NCI-H2227 (cell line): ENCODE measurements at regions not wholly inside any gene's neighbourhood (a gene's known extent, or its start where the extent isn't known, plus 50 kb on each side); places are given as distances from the start of the nearest gene placed in this dataset.

ENCODE experiments used
- DNase-seq: peaks from one replicate; lab custom pipeline; 2025; ENCODE audit not compliant: unreplicated experiment; lab: John Stamatoyannopoulos, UW

GRCh38 chr13:58960888-58961287, 1202.8 kb downstream of the DIAPH3 start:
- DNase-seq = peak; percentile 4

GRCh38 chr13:58963321-58963720, 1200.4 kb downstream of the DIAPH3 start:
- no peak for DNase-seq

GRCh38 chr13:58964048-58964447, 1199.7 kb downstream of the DIAPH3 start:
- DNase-seq = no peak

- no peak for DNase-seq
Measured at GRCh38 chr13:58977085-58977484, 1186.6 kb downstream of the DIAPH3 start.

- no peak for DNase-seq
Measured at GRCh38 chr13:58978331-58978730, 1185.4 kb downstream of the DIAPH3 start.

- no peak for DNase-seq
Measured at GRCh38 chr13:58979851-58980250, 1183.9 kb downstream of the DIAPH3 start.

- DNase-seq = no peak
Measured at GRCh38 chr13:58985845-58986244, 1177.9 kb downstream of the DIAPH3 start.

- no peak for DNase-seq
Measured at GRCh38 chr13:58989556-58989955, 1174.2 kb downstream of the DIAPH3 start.

- no peak for DNase-seq
Measured at GRCh38 chr13:58991826-58992477, 1171.8 kb downstream of the DIAPH3 start.

- no peak for DNase-seq
Measured at GRCh38 chr13:58992478-58993042, 1171.2 kb downstream of the DIAPH3 start.

- no peak for DNase-seq
Measured at GRCh38 chr13:58994077-58994476, 1169.7 kb downstream of the DIAPH3 start.

- no peak for DNase-seq
Measured at GRCh38 chr13:58994777-58995176, 1169.0 kb downstream of the DIAPH3 start.

GRCh38 chr13:58998716-58999115, 1165.0 kb downstream of the DIAPH3 start:
- no peak for DNase-seq

- DNase-seq = no peak
Measured at GRCh38 chr13:58999851-59000250, 1163.9 kb downstream of the DIAPH3 start.

- no peak for DNase-seq
Measured at GRCh38 chr13:59000770-59001169, 1163.0 kb downstream of the DIAPH3 start.

- DNase-seq = no peak
Measured at GRCh38 chr13:59012731-59013130, 1151.0 kb downstream of the DIAPH3 start.

GRCh38 chr13:59016250-59016649, 1147.5 kb downstream of the DIAPH3 start:
- DNase-seq = no peak

GRCh38 chr13:59024434-59024833, 1139.3 kb downstream of the DIAPH3 start:
- no peak for DNase-seq

GRCh38 chr13:59034198-59034597, 1129.5 kb downstream of the DIAPH3 start:
- DNase-seq = no peak

- no peak for DNase-seq
Measured at GRCh38 chr13:59038824-59039223, 1124.9 kb downstream of the DIAPH3 start.

- no peak for DNase-seq
Measured at GRCh38 chr13:59043016-59043415, 1120.7 kb downstream of the DIAPH3 start.

GRCh38 chr13:59047546-59047945, 1116.2 kb downstream of the DIAPH3 start:
- DNase-seq = no peak

GRCh38 chr13:59061621-59062020, 1102.1 kb downstream of the DIAPH3 start:
- no peak for DNase-seq
